ENCODE measurements at regions not wholly inside any gene's neighbourhood (a gene's known extent, or its start where the extent isn't known, plus 50 kb on each side); places are given as distances from the start of the nearest gene placed in this dataset.
A peak's percentile ranks its signal among the peaks of the same experiment; 100 is the strongest.

- ATAC-seq (ENCODE audit: low read depth in 2 of 2) (no peak), DNase-seq (no peak)
- peaks cover 0 to 4% (median 1%) of the 10 kb centered on the region in 7 donors for H3K9me3 Mint-ChIP-seq
- H3K27me3 Mint-ChIP-seq, result peaks cover 0 to 5% (median 0%) of the 10 kb centered on the region in 3 donors
- no peak overlapping the region for H3K27ac Mint-ChIP-seq
- H3K36me3 Mint-ChIP-seq, result no peaks in the 10 kb centered on the region
- H3K4me1 Mint-ChIP-seq, result no peaks in the 10 kb centered on the region
- H3K4me3 Mint-ChIP-seq, result no peak overlapping the region
These were observed 80.8 kb downstream of the C21orf91 start for GRCh38 chr21:17738176-17738953.

- ATAC-seq (ENCODE audit: low read depth in 2 of 2), result no peak
- Mint-ChIP-seq H3K9me3 (peaks cover 0 to 3% (median 0%) of the 10 kb centered on the region in 7 donors), H3K27me3 (peaks cover 0 to 5% (median 0%) of the 10 kb centered on the region in 3 donors), H3K27ac (no peak overlapping the region), H3K4me1 (no peaks in the 10 kb centered on the region), H3K36me3 (no peaks in the 10 kb centered on the region), H3K4me3 (no peak overlapping the region)
- DNase-seq, result no peak
These were observed 83.1 kb downstream of the C21orf91 start for GRCh38 chr21:17736072-17736471.

GRCh38 chr21:17733209-17733608 is 85.9 kb downstream of the C21orf91 start:
- no peaks in the 10 kb centered on the region for H3K36me3 Mint-ChIP-seq
- DNase-seq (no peak), ATAC-seq (ENCODE audit: low read depth in 2 of 2) (no peak)
- no peaks in the 10 kb centered on the region for H3K27me3 Mint-ChIP-seq
- H3K27ac Mint-ChIP-seq, result no peak overlapping the region
- no peak overlapping the region for H3K4me3 Mint-ChIP-seq
- no peaks in the 10 kb centered on the region for H3K4me1 Mint-ChIP-seq
- no peaks in the 10 kb centered on the region for H3K9me3 Mint-ChIP-seq

GRCh38 chr21:17732306-17732705 is 86.8 kb downstream of the C21orf91 start:
- ATAC-seq (ENCODE audit: low read depth in 2 of 2), result no peak
- Mint-ChIP-seq H3K36me3 (no peaks in the 10 kb centered on the region), H3K9me3 (no peaks in the 10 kb centered on the region), H3K4me1 (no peaks in the 10 kb centered on the region), H3K4me3 (no peak overlapping the region), H3K27me3 (no peaks in the 10 kb centered on the region), H3K27ac (no peak overlapping the region)
- no peak for DNase-seq

- no peak for ATAC-seq (ENCODE audit: low read depth in 2 of 2)
- no peak for DNase-seq
- Mint-ChIP-seq H3K36me3 (no peaks in the 10 kb centered on the region), H3K4me1 (no peaks in the 10 kb centered on the region), H3K4me3 (no peak overlapping the region), H3K27ac (no peak overlapping the region), H3K27me3 (no peaks in the 10 kb centered on the region), H3K9me3 (no peaks in the 10 kb centered on the region)
These were observed 87.6 kb downstream of the C21orf91 start for GRCh38 chr21:17731554-17731953.

GRCh38 chr21:17730782-17731181 is 88.4 kb downstream of the C21orf91 start:
- no peaks in the 10 kb centered on the region for H3K4me1 Mint-ChIP-seq
- ATAC-seq (ENCODE audit: low read depth in 2 of 2) (no peak), DNase-seq (no peak)
- no peaks in the 10 kb centered on the region for H3K36me3 Mint-ChIP-seq
- H3K9me3 Mint-ChIP-seq, result no peaks in the 10 kb centered on the region
- H3K27me3 Mint-ChIP-seq, result no peaks in the 10 kb centered on the region
- H3K4me3 Mint-ChIP-seq, result no peak overlapping the region
- no peak overlapping the region for H3K27ac Mint-ChIP-seq

GRCh38 chr21:17729455-17729854 is 89.7 kb downstream of the C21orf91 start:
- DNase-seq (no peak), ATAC-seq (ENCODE audit: low read depth in 2 of 2) (no peak)
- H3K4me1 Mint-ChIP-seq, result no peaks in the 10 kb centered on the region
- no peaks in the 10 kb centered on the region for H3K36me3 Mint-ChIP-seq
- H3K27me3 Mint-ChIP-seq, result no peaks in the 10 kb centered on the region
- H3K27ac Mint-ChIP-seq, result no peak overlapping the region
- H3K9me3 Mint-ChIP-seq, result no peaks in the 10 kb centered on the region
- no peak overlapping the region for H3K4me3 Mint-ChIP-seq

GRCh38 chr21:17727361-17727760 is 91.8 kb downstream of the C21orf91 start:
- H3K36me3 Mint-ChIP-seq, result no peaks in the 10 kb centered on the region
- peaks cover 0 to 2% (median 0%) of the 10 kb centered on the region in 7 donors for H3K9me3 Mint-ChIP-seq
- DNase-seq, result no peak
- H3K27me3 Mint-ChIP-seq, result no peaks in the 10 kb centered on the region
- no peak for ATAC-seq (ENCODE audit: low read depth in 2 of 2)
- H3K4me1 Mint-ChIP-seq, result no peaks in the 10 kb centered on the region
- H3K27ac Mint-ChIP-seq, result peak overlapping the region in 1 of 6 donors; percentile 15
- H3K4me3 Mint-ChIP-seq, result no peak overlapping the region

- H3K4me3 Mint-ChIP-seq, result no peak overlapping the region
- peaks cover 0 to 2% (median 0%) of the 10 kb centered on the region in 7 donors for H3K9me3 Mint-ChIP-seq
- no peaks in the 10 kb centered on the region for H3K27me3 Mint-ChIP-seq
- H3K4me1 Mint-ChIP-seq, result no peaks in the 10 kb centered on the region
- ATAC-seq (ENCODE audit: low read depth in 2 of 2) (no peak), DNase-seq (no peak)
- H3K27ac Mint-ChIP-seq, result no peak overlapping the region
- no peaks in the 10 kb centered on the region for H3K36me3 Mint-ChIP-seq
These were observed 92.9 kb downstream of the C21orf91 start for GRCh38 chr21:17726047-17726829.

GRCh38 chr21:17725339-17725738 is 93.8 kb downstream of the C21orf91 start:
- H3K36me3 Mint-ChIP-seq, result no peaks in the 10 kb centered on the region
- H3K4me3 Mint-ChIP-seq, result no peak overlapping the region
- H3K27me3 Mint-ChIP-seq, result no peaks in the 10 kb centered on the region
- H3K27ac Mint-ChIP-seq, result no peak overlapping the region
- peaks cover 0 to 2% (median 0%) of the 10 kb centered on the region in 7 donors for H3K9me3 Mint-ChIP-seq
- no peaks in the 10 kb centered on the region for H3K4me1 Mint-ChIP-seq
- no peak for ATAC-seq (ENCODE audit: low read depth in 2 of 2)
- DNase-seq, result no peak

GRCh38 chr21:17712887-17713286 is 100.2 kb upstream of the BTG3 start:
- ATAC-seq (ENCODE audit: low read depth in 2 of 2), result no peak
- Mint-ChIP-seq H3K36me3 (peaks cover 4 to 15% of the 10 kb centered on the region in 2 donors), H3K4me1 (peaks cover 0 to 12% (median 7%) of the 10 kb centered on the region in 3 donors), H3K27me3 (peaks cover 4 to 29% (median 18%) of the 10 kb centered on the region in 3 donors), H3K9me3 (peaks cover 6 to 21% (median 13%) of the 10 kb centered on the region in 7 donors), H3K4me3 (no peak overlapping the region), H3K27ac (no peak overlapping the region)
- DNase-seq, result no peak

- Mint-ChIP-seq H3K27me3 (peaks cover 4 to 27% (median 18%) of the 10 kb centered on the region in 3 donors), H3K9me3 (peaks cover 6 to 20% (median 13%) of the 10 kb centered on the region in 7 donors), H3K4me1 (peaks cover 0 to 12% (median 7%) of the 10 kb centered on the region in 3 donors), H3K27ac (no peak overlapping the region), H3K4me3 (no peak overlapping the region), H3K36me3 (peaks cover 4 to 15% of the 10 kb centered on the region in 2 donors)
- no peak for DNase-seq
- ATAC-seq (ENCODE audit: low read depth in 2 of 2), result no peak
These were observed 99.2 kb upstream of the BTG3 start for GRCh38 chr21:17711896-17712295.

GRCh38 chr21:17709266-17709611 is 96.5 kb upstream of the BTG3 start:
- Mint-ChIP-seq H3K36me3 (peaks cover 4 to 15% of the 10 kb centered on the region in 2 donors), H3K4me1 (peaks cover 0 to 12% (median 7%) of the 10 kb centered on the region in 3 donors), H3K27ac (no peak overlapping the region), H3K4me3 (no peak overlapping the region), H3K9me3 (peaks cover 5 to 22% (median 12%) of the 10 kb centered on the region in 7 donors), H3K27me3 (peaks cover 5 to 22% (median 15%) of the 10 kb centered on the region in 3 donors)
- no peak for ATAC-seq (ENCODE audit: low read depth in 2 of 2)
- DNase-seq, result no peak
